CD4-positive, alpha-beta T cell treated with Interleukin-15 for 1 hour (primary cell): ENCODE measurements at regions not wholly inside any gene's neighbourhood (a gene's known extent, or its start where the extent isn't known, plus 50 kb on each side); places are given as distances from the start of the nearest gene placed in this dataset.
"Not testable (repeated sequence)": the region's sequence is repeated elsewhere in the genome, so short reads cannot be mapped to it uniquely, and the experiment has no call there.

ENCODE experiments used
- DNase-seq: peaks from one replicate; pipeline ENCODE4 v3.0.0-alpha.2; 2020

DNA sequence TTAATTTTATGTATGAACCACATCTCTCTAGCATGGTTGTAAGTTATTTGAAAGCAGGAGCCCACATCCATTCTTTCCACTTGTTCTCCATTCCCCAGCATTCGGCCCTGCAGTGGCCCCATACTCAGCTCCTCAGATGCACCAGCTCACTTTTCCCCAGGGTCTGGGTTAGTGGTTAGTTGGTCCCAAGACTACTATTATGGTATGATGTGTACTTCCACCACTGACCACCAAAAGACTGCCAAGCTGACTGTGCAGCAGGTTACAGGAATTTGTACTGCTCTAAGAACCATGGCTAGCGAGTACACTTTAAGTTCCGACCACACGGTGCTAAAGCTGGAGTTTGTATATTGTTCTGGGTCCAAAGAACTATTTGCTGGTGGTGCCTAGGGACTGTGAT lies 413.6 kb upstream of the TCF4 start:
- no peak for DNase-seq

DNA sequence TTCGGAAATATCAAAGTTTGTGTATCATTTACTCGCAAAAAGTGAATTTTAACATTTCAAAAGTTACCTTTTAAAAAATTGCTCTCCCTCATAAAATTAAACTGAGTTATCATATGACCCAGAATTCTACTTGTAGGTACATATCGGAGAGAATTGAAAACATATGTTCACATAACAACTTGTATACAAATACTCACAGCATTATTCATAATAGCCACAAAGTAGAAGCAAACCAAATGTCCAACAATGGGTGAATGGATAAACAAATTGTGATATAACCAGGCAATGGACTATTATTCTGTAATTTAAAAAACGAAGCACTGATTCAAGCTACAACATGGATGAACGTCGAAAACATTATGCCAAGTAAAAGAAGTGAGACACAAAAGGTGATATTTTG lies 412.0 kb upstream of the TCF4 start:
- no peak for DNase-seq

DNA sequence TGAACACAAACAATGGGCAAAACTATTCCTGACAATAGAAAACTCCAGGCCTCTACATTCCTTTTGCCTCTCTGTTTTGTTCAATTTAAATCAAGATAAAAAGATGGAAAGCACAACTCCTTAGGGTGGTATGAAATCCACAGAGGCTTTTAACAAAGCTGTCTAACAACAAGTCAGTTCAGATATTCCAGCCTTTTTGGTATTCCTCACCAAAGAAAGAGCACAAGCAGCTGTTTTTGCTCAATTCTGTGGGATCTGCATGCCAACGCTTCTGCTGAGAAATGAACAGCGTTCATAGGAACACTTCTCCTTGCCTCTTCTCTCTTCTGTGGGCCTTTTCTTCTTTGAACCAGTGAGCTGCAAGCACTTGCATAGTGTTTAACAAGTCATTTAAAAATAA lies 411.6 kb upstream of the TCF4 start:
- DNase-seq: no peak

GRCh38 chr18:55998801-55999385 lies 410.9 kb upstream of the TCF4 start:
- DNase-seq: no peak

DNA sequence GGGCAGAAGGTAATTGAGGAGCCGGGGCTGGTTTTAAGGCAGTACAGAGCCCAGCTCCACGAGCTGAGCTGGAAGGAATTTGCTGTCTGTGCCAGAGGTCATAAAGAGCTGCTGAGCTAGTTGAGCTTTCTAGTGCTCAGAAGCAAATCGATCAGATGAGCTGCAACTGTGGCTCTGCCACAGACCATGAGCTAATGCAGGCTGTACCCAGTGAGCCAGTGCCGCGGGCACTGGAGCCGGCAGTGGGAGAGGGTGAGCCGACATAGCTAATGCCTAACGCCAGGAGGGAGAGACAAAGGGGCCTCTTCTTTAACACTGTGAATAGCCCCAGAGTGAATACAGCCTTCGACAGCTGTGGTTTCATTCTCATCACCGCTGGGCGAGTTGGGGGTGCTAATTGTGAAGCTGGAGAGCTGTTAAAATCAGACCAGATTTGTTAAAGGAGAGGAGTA lies 410.1 kb upstream of the TCF4 start:
- no peak for DNase-seq

DNA sequence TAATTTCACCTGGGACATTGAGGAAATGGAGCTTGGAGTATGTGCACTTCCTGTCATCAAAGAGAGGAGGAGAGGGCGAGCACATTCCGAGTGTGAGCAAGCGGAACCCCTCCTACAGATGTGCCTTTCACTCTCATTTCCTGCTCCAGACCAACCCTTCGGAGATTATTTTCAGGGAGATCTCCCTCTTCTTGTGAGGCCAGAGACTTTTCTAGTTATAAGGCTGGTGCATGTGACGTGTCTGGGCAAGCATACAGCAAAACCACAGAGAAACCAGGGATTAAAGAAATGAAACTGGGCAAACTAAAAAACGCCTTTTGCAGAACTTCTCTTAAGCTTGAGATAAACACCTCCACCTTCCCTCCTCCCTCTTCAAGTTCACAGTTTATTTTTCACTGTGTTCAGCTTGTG lies 409.2 kb upstream of the TCF4 start:
- no peak for DNase-seq

DNA sequence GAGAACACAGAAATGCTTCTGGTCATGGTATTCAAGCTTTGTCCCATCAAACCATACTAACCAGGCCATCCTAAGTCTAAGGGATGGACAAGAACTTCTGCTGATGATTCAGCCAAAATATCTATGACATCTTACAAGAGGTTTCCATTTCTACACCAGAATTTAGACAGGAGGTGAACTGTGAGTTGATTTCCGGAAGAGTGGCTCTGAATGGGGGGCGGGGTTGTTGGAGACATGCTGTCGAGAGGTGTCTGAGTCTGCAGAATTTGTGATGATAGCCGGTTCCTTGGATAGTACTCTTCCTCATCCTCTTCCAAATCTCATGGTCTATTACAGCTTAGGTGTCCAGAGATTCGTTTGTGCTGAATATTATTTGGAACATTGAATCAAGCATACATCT lies 408.7 kb upstream of the TCF4 start:
- no peak for DNase-seq

GRCh38 chr18:55990186-55990585 lies 402.2 kb upstream of the TCF4 start:
- DNase-seq: no peak

DNA sequence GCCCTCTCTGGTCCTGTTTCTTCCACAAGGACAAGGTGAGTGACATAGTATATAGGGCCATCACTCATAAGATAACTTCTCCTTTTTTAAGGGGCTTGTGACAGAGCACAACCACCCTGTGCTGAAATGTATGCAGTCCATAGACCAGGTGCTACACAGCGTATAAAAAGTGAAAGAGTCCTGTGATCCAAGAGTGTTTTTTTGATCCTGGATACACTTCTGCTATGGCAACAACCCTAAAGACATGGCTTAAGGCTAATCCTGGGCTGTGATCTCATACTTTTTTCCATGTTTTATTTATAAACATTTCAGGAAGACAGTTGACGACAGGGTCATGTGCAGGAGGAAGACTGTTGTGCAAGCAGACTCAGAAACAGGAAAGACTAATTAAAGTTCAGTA lies 400.5 kb upstream of the TCF4 start:
- DNase-seq: no peak

GRCh38 chr18:55983433-55983832 lies 395.4 kb upstream of the TCF4 start:
- DNase-seq: no peak

GRCh38 chr18:55982992-55983391 lies 395.0 kb upstream of the TCF4 start:
- no peak for DNase-seq

GRCh38 chr18:55981712-55982475 lies 393.9 kb upstream of the TCF4 start:
- no peak for DNase-seq

DNA sequence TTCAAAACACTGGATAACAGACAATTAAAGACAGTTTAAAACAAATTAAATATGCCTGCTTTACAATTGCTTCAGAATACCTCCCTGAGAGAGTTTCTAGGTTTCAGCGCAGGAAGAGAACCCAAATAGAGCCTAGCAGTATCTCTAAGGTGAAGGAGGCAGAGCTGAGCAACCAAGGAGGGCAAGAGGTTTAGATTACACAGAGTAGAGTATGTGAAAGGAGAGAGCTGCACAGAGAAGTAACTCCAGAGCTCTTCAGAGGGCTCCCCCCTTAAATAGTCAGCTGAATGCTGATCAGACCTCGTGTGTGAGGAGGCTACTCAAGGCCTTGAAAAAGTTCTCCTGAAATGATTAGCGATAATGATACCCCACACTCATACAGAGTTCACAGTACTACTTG lies 386.5 kb upstream of the TCF4 start:
- DNase-seq: no peak

DNA sequence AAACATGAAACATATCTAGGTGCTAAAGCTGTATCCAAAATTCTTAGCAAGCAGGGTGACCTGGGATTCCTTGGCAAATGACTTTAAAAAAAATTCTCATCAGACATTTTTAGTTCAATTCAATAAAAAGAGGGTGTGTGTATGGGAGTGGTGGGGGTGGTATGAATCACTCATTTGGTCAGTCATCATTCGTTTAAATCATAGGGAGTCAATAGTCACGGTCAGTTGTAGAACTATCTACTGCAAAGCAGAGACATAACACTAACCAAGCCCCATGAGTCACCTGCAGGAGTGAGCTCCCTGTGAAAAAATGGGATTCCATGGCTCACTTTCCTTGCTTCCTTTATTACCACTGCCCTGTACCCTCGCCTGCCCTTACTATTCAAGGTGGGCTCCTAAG lies 380.6 kb upstream of the TCF4 start:
- DNase-seq: no peak

- no peak for DNase-seq
Observed at GRCh38 chr18:55967019-55967418, 379.0 kb upstream of the TCF4 start.

- DNase-seq: no peak
Observed at GRCh38 chr18:55964171-55964570, 376.2 kb upstream of the TCF4 start.

- no peak for DNase-seq
Observed at GRCh38 chr18:55953326-55953725, 365.3 kb upstream of the TCF4 start.

DNA sequence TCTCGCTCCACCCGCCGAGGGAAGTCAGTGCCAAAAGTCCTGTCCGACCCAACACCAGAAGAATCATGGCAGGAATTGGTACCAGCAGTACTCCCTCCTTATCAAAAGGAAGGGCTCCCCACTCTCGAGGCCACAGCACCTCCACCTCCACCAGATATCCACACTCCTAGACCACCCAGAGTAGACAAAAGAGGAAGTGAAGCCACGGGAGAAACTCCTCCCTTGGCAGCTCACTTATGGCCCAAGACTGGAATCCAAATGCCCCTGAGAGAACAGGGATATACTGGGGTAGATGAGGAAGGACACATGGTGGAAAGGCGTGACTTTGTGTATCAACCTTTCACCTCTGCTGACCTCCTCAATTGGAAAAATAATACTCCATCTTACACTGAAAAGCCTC lies 363.7 kb upstream of the TCF4 start:
- DNase-seq: not testable (repeated sequence)

GRCh38 chr18:55950379-55951166 lies 362.6 kb upstream of the TCF4 start:
- no peak for DNase-seq

- DNase-seq: no peak
Observed at GRCh38 chr18:55934821-55935220, 346.8 kb upstream of the TCF4 start.

DNA sequence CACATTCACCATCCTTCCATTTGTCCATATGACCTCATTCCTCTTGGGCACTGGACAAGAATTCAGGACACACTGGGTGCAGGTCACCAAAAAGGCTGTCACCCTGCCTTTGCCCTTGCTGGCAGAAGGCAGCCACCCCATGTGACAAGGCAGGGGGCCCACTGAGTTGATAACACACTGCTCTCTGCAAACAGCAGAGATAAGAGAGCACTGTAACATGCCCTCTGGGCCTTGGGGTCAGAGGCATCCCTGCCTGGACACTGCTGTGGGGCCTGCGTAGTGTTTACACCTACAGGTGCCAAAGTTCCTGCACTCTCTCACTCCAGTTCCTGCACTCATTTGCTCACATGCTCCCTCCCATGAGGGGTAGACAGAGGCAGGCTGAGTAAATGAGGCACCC lies 344.7 kb upstream of the TCF4 start:
- DNase-seq: no peak

DNA sequence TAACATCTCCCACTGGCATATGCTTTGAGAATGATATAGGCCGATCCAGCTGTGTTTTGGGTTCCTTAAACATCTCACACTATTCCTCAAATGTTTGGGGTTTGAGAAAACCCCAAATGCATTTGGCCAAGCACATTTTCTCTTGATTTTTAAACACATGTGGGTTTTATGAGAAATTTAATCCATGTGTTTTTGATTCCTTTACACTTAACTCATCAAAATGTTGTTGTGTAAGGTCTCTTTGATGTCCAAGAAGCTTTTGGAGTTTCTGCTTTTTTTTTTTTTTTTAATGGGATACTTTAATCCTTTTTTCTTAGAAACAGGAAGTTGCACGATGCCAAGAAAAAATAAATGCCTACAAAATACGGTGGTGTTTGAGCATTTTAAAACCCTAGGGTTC lies 339.8 kb upstream of the TCF4 start:
- DNase-seq: no peak

DNA sequence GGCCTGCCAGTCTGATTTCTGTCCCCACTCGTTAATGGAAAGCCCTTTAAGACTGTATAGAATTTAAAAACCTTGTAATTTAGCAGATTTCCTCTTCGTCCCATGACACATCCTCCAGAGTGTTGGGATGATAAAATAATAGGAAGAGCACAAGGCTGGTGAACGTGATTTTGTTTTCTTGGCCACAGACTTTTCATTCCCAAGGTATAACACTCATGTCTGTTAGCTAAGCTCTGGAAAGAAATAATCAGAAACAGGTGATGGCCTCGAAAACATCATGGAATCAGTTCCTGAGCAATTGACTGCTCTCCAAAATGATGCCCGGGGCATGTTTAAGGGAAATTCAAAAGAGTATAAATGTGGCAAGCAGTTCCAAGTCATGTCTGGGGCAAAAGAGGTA lies 337.8 kb upstream of the TCF4 start:
- DNase-seq: no peak

- DNase-seq: no peak
Observed at GRCh38 chr18:55920063-55920462, 332.1 kb upstream of the TCF4 start.
